C1 segment of cervical spinal cord (tissue), 14 donors: ENCODE measurements at regions not wholly inside any gene's neighbourhood (a gene's known extent, or its start where the extent isn't known, plus 50 kb on each side); places are given as distances from the start of the nearest gene placed in this dataset.

Source experiments
- DNase-seq, 14 donors: peaks; one replicate each; lab custom pipeline; 2025; lab: John Stamatoyannopoulos, UW

DNA sequence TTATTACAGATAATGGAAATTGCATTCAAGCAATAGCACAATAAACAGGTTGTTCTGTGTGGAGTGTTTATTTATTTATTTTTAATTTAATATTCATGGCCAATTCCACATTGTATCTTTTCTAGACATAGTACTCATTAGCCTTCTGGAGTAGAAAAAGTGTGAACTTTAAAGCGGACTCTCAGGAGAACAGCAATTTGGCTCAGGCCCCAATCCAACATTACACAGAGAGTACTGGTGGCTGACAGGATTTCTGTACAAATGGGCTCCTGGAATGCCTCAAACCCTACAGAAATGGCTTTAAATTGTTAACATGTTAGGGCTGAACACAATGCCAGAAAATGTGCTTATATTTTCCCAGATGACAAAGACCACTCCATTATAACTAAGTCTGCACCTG, 533.9 kb upstream of the NXPH2 start:
- DNase-seq = no peak

DNA sequence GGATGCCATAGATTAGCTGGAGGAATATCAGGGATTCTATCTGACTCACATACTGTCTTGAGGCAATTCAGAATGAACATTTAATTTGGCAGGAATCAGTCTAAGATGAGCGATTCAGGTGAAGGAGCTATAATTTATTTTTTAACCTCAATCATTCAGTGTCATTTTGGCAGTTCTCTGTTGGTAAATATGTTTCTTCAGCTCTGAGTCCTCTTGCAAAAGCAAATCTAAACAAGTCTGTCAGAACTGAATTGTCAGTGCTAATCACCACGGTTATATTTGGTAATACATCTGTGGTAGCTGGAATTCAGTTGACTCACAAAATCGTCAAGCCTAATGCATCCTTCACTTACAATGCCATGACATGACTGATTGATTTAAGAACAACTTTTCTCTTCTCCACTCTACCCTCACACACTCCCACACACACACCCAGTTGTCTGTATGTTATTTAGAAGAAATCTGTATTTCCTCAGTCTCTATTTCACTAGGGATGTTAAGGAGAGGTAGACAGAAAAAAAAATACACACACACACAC, 516.6 kb upstream of the NXPH2 start:
- no peak for DNase-seq

GRCh38 chr2:139293992-139294548, 513.9 kb upstream of the NXPH2 start:
- DNase-seq = no peak

DNA sequence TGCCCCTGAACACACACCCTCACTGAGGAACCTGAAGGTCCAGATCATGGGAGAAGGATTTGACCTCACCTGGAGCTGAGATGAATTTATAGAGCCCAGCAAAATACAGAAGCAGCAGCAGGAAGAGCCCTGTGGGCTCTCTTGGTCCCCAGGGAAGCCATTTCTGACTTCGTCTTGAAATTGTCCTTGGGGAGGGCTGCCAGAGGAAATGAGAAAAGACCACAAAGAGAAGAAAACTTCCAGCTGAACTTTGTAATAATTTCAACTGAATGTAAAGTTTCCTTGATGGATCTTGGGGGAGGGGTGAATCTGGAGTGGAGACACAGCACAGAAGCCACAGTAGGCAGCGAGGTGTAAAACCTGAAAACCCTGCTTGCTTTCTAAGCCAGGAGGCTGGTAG, 500.9 kb upstream of the NXPH2 start:
- no peak for DNase-seq

DNA sequence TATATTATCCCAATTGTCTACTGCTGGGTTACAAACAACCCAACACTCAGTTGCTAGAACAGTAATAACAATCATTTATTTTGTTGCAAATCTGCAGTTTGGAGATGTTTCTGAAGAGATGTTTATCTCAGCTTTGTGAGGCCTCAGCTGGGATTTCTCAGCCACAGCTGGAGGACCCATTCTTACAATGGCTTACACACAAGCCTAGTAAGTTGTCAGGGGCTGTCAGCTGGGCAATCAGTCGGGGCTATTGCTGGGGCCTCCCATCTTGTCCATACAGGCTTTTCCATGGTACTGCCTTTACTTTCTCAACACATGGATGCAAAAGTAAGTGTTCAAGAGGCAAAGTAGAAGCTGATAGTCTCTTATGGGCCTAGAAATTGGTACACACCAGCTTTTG, 491.7 kb upstream of the NXPH2 start:
- DNase-seq = no peak

- peak in 1 of 14 donors; percentile 48 for DNase-seq
Observed at GRCh38 chr2:139271149-139271548, 491.0 kb upstream of the NXPH2 start.

DNA sequence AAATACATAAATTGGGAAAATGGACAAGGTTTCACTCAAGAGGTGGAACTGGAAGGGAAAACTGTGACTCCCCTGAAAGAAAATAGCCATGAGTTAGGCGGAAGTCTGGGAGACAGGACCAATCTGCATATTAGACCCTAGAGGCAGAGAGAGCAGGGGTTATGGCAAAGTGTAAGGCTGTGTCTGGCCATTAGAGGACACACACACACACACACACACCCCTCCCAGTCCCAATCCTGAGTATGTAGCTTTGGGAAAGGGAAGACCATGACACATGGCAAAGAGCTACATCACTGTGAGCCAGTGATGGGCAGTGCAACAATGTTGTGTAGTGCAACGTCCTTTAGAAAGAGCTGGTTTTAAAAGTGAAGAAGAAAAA, 479.9 kb upstream of the NXPH2 start:
- no peak for DNase-seq

- DNase-seq = no peak
Observed at GRCh38 chr2:139259422-139260051, 479.3 kb upstream of the NXPH2 start.

DNA sequence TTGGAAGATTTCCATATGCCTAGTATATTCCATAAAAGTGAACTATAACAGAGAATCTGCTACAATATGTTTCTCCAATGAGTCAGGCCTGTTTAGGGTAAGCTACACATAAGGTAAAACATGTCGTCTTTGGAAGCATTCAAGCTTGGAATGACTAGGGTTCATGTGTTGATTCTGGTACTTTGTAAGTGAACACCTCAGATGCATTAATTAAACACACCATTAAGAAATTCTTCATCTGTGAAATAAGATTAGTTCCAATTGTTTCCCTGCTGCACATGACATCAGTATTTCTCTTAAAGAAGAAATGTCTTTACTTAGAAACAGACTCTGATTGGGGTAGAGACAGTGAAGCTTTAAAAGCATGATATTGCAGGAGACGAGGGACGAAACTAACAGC, 461.1 kb upstream of the NXPH2 start:
- DNase-seq = no peak

DNA sequence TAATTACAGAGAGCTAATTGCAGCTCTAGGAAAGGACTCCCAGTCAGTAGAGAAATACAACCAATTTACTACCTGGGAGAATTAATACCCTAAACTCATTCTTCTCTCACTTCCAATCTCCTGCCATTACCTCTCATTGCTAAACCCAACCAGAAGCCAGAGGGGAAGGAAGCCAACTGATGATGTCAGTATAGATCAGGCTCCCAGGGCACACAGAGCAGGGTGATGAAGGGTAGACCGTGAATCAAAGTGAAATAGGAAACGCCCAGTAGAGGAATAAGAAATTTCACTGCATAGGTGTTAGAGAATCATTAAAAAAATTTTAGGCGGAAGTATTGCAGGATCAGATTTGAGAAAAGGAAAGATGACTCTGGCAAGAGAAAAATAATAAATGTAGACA, 456.8 kb upstream of the NXPH2 start:
- DNase-seq = no peak

DNA sequence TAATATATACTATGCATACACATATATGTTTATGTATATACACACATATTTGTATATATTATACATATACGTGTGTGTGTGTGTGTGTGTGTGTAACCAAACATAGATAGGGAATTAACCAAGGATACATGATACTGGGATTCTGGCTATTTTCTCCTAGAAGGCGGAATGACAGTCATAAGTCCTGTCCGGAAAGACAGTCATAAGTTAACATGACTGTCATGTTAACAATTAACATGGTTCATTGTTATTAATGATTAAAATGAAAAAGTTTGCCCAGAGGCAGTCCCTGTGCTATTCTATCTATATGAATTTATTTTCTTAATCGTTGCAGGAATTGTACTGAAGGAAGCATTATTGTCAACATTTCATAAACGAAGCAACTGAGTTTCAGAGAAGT, 450.7 kb upstream of the NXPH2 start:
- DNase-seq = no peak

DNA sequence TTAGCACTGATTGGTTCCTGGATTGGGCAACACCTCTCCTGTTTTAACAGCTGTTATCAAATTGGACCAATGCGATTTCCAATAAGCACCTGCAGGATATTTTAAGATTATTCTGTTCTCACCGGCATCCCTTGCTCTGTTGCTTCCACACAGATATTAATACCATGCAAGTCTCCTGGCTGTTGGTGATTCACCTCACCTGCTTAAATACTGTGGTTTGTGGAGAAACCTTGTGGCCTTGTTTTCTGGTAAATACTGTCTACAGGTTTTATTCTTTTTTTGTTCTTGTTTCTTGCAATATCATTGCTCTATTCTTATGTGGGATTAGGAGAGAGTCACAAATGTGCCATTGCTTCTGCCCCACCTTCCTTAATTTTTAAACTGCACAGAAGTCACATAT, 448.1 kb upstream of the NXPH2 start:
- DNase-seq = no peak

DNA sequence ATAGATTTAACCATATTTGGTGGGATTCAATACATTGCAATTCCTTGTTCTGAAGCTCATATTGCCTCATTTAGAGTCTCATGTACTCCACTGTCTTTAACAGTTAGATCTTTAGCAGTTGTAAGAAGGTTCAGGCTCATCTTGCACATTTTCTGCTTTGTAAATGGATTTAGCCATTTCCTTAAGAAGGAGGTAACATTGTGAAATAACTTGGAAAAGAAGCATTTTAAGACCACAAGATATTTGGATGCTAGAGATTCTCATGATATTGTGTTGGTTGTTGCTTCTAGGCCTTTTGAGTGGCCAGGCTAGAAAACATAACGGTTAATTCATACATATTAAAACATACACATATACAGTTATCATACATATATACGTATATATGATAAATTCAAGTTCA, 445.8 kb upstream of the NXPH2 start:
- no peak for DNase-seq

GRCh38 chr2:139218181-139218580, 438.0 kb upstream of the NXPH2 start:
- no peak for DNase-seq

- DNase-seq = no peak
Observed at GRCh38 chr2:139217641-139218040, 437.5 kb upstream of the NXPH2 start.

DNA sequence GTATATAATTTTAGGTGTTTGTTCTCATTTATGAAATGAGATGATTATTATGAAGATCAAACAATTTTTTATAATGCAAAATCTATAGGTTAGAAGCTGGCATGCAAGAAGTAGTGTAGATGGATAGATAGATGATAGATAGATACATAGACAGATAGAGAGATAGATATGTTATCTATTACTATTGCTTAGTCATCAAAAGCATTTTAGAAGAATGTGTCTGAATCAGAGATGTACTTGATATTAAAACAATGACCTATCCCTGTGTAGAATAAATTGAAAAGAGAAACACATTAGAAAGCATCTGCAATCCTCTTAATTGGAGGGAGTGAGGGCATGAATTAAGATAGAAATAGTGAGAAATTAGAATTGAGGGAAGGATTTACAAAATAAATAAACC, 436.2 kb upstream of the NXPH2 start:
- DNase-seq = no peak

GRCh38 chr2:139214801-139215200, 434.6 kb upstream of the NXPH2 start:
- DNase-seq = no peak

GRCh38 chr2:139209586-139209985, 429.4 kb upstream of the NXPH2 start:
- no peak for DNase-seq

GRCh38 chr2:139201516-139201915, 421.3 kb upstream of the NXPH2 start:
- no peak for DNase-seq

- DNase-seq = no peak
Observed at GRCh38 chr2:139196754-139197153, 416.6 kb upstream of the NXPH2 start.

GRCh38 chr2:139194546-139194945, 414.4 kb upstream of the NXPH2 start:
- no peak for DNase-seq

DNA sequence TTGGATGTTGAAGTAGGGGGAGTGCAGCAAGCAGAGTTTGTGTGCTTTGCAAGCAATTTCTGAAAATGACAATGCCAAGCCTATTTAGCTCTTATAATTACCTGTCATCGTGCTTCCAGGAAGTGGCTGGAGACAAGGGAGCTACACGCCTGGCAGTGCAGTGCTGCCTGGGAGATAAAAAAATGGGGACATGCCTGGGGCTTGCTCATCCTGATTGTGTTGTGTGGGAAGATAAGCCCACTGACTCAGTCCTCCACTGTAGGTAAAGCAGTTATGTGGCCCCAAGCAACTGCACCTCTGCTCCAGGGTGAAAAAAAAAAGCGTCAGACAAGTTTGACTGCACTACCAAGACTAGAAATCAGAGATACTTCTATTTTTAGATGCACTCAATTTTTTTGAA, 396.9 kb upstream of the NXPH2 start:
- no peak for DNase-seq

DNA sequence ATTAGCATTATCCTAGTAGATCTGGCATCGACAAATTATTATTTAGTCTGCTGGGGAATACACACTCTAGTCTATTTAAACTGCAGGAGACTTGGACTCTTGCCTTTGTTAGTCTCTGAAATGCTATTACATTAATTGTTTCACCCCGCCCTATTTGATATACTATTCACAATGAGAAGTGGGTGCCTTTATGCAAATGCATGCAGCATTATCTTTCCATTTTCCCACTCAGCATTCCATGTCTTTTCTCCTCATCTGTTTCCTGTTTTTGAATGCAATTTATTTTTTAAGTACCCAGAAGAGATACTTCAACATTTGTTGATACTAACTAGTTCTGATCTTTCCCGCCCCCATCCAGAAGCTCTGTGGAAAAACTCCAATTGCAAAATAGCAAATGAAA, 395.3 kb upstream of the NXPH2 start:
- no peak for DNase-seq

GRCh38 chr2:139170406-139170805, 390.2 kb upstream of the NXPH2 start:
- no peak for DNase-seq
